ENCODE measurements at regions not wholly inside any gene's neighbourhood (a gene's known extent, or its start where the extent isn't known, plus 50 kb on each side); places are given as distances from the start of the nearest gene placed in this dataset.
A peak's percentile ranks its signal among the peaks of the same experiment; 100 is the strongest.

DNA sequence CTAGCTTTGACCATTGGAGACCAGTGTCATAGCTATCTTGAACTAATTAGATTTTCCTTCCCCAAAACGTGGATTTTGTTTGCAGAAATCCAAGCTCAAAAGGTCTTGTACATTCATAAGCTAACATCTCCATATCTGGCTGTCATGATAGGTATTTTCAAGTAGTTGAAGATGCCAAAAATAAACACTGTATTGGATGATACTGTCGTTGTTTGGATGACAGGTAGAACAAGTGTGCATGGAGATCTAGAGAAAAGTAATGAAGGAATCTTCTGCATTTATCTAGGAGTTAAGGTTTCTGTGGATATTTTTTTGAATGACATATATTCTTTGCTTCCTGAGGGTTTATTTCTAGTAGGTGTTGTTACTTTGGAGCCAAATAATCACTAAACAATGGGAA is 1696.1 kb downstream of the SI start:
- no peak overlapping the region for H3K9ac ChIP-seq (ENCODE audit: low read length)
- no peak overlapping the region for H3K4ac ChIP-seq (ENCODE audit: low read depth in 1 of 2, low read length in 2 of 2)
- no peak overlapping the region for H2BK120ac ChIP-seq (ENCODE audit: low read depth, low read length)
- no peak overlapping the region for H4K8ac ChIP-seq (ENCODE audit: low read length)
- H3K9me3 ChIP-seq (ENCODE audit: control insufficient read depth, low read length), result no peaks in the 10 kb centered on the region
- no peak overlapping the region for H2BK12ac ChIP-seq (ENCODE audit: low read length in 2 of 2)
- no peak overlapping the region for H3K18ac ChIP-seq (ENCODE audit: low read depth in 1 of 2, low read length in 2 of 2)
- no peak overlapping the region for H2AK5ac ChIP-seq (ENCODE audit: low read length, severe bottlenecking)
- no peak overlapping the region for H2BK5ac ChIP-seq (ENCODE audit: low read depth, low read length, poor library complexity, severe bottlenecking)
- no peaks in the 10 kb centered on the region for H3K36me3 ChIP-seq (ENCODE audit: control insufficient read depth in 1 of 2, insufficient read depth in 2 of 2, low read depth in 1 of 2, low read length in 2 of 2)
- H3K27ac ChIP-seq (ENCODE audit: low read length, poor library complexity, severe bottlenecking), result no peak overlapping the region
- H3K79me1 ChIP-seq (replicated peaks; ENCODE audit: low read length, poor library complexity, severe bottlenecking), result no peaks in the 10 kb centered on the region
- H2BK15ac ChIP-seq (ENCODE audit: low read depth, poor library complexity, severe bottlenecking), result no peak overlapping the region
- H4K91ac ChIP-seq (ENCODE audit: low read length), result no peak overlapping the region
- DNase-seq, result no peak
- H3K14ac ChIP-seq (ENCODE audit: low read length in 2 of 2), result no peak overlapping the region
- H3K23ac ChIP-seq (ENCODE audit: low read length in 2 of 2), result no peak overlapping the region
- no peaks in the 10 kb centered on the region for H3K27me3 ChIP-seq (ENCODE audit: control insufficient read depth in 1 of 2, insufficient read depth in 1 of 2, low read length in 2 of 2)
- no peak overlapping the region for H3K4me3 ChIP-seq (ENCODE audit: insufficient read depth in 1 of 2, low read depth in 1 of 2, low read length in 2 of 2)
- no peaks in the 10 kb centered on the region for H3K4me1 ChIP-seq (ENCODE audit: control insufficient read depth, insufficient read depth, low read depth, low read length)
- H3K4me2 ChIP-seq (ENCODE audit: low read length, poor library complexity, severe bottlenecking), result no peak overlapping the region
- no peak overlapping the region for H2AFZ ChIP-seq (ENCODE audit: low read depth, low read length)
- WGBS, result 70% methylated on average over 2 of the region's 2 CpGs

DNA sequence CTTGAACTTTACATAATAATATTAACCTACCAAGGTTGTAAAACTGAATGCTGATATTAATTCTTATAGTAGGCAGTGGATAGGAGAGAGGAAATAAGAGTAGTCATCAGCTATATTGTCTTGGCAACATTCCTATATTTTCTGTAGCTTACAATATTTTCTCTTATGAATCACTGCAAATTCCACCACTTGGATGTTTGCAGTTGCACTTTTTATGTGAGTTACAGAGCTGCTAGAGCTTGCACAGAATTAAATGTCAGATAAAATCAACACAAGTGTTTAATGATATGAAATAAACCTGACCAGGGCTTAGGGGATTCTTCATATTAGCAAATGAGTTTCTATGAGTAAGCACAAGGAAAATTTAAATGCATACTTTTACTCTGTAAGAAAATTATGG is 1710.1 kb downstream of the SI start:
- no peak overlapping the region for H3K4ac ChIP-seq (ENCODE audit: low read depth in 1 of 2, low read length in 2 of 2)
- H3K4me1 ChIP-seq (ENCODE audit: control insufficient read depth, insufficient read depth, low read depth, low read length), result no peaks in the 10 kb centered on the region
- no peak overlapping the region for H3K9ac ChIP-seq (ENCODE audit: low read length)
- no peak overlapping the region for H4K8ac ChIP-seq (ENCODE audit: low read length)
- peak; percentile 13 for DNase-seq
- no peak overlapping the region for H4K91ac ChIP-seq (ENCODE audit: low read length)
- H2AFZ ChIP-seq (ENCODE audit: low read depth, low read length), result no peak overlapping the region
- no peak overlapping the region for H3K23ac ChIP-seq (ENCODE audit: low read length in 2 of 2)
- H3K27me3 ChIP-seq (ENCODE audit: control insufficient read depth in 1 of 2, insufficient read depth in 1 of 2, low read length in 2 of 2), result no peaks in the 10 kb centered on the region
- H3K27ac ChIP-seq (ENCODE audit: low read length, poor library complexity, severe bottlenecking), result no peak overlapping the region
- H3K9me3 ChIP-seq (ENCODE audit: control insufficient read depth, low read length), result no peaks in the 10 kb centered on the region
- H3K4me3 ChIP-seq (ENCODE audit: insufficient read depth in 1 of 2, low read depth in 1 of 2, low read length in 2 of 2), result no peak overlapping the region
- no peak overlapping the region for H2BK5ac ChIP-seq (ENCODE audit: low read depth, low read length, poor library complexity, severe bottlenecking)
- no peaks in the 10 kb centered on the region for H3K79me1 ChIP-seq (replicated peaks; ENCODE audit: low read length, poor library complexity, severe bottlenecking)
- no peak overlapping the region for H2AK5ac ChIP-seq (ENCODE audit: low read length, severe bottlenecking)
- H3K36me3 ChIP-seq (ENCODE audit: control insufficient read depth in 1 of 2, insufficient read depth in 2 of 2, low read depth in 1 of 2, low read length in 2 of 2), result no peaks in the 10 kb centered on the region
- no peak overlapping the region for H3K14ac ChIP-seq (ENCODE audit: low read length in 2 of 2)
- no peak overlapping the region for H3K4me2 ChIP-seq (ENCODE audit: low read length, poor library complexity, severe bottlenecking)
- H2BK12ac ChIP-seq (ENCODE audit: low read length in 2 of 2), result no peak overlapping the region
- no peak overlapping the region for H2BK120ac ChIP-seq (ENCODE audit: low read depth, low read length)
- H3K18ac ChIP-seq (ENCODE audit: low read depth in 1 of 2, low read length in 2 of 2), result no peak overlapping the region
- H2BK15ac ChIP-seq (ENCODE audit: low read depth, poor library complexity, severe bottlenecking), result no peak overlapping the region

DNA sequence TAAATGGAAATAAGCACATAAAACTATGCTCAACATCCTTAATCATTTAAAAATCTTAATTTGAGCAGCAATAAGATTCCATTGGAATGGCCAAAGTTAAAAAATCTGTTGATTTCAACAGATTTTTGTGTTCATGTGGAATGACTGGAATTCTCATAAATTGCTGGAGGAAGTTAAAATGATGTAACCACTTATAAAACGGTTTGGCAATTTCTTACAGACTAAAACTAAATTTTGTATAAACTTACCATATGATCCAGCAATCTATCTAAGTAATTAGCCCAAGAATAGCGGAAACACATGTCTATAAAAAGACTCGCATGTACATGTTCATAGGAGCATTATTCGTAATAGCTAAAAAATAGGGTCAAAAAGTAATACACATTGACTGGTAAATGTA is 1713.6 kb downstream of the SI start:
- no peak for DNase-seq
- WGBS, result 100% methylated on average over 2 of the region's 4 CpGs
- no peak overlapping the region for H3K4me2 ChIP-seq (ENCODE audit: low read length, poor library complexity, severe bottlenecking)
- no peak overlapping the region for H3K14ac ChIP-seq (ENCODE audit: low read length in 2 of 2)
- no peak overlapping the region for H2AFZ ChIP-seq (ENCODE audit: low read depth, low read length)
- no peaks in the 10 kb centered on the region for H3K36me3 ChIP-seq (ENCODE audit: control insufficient read depth in 1 of 2, insufficient read depth in 2 of 2, low read depth in 1 of 2, low read length in 2 of 2)
- no peak overlapping the region for H3K9ac ChIP-seq (ENCODE audit: low read length)
- no peak overlapping the region for H3K23ac ChIP-seq (ENCODE audit: low read length in 2 of 2)
- no peaks in the 10 kb centered on the region for H3K27me3 ChIP-seq (ENCODE audit: control insufficient read depth in 1 of 2, insufficient read depth in 1 of 2, low read length in 2 of 2)
- no peak overlapping the region for H2BK120ac ChIP-seq (ENCODE audit: low read depth, low read length)
- H3K9me3 ChIP-seq (ENCODE audit: control insufficient read depth, low read length), result no peaks in the 10 kb centered on the region
- no peaks in the 10 kb centered on the region for H3K79me1 ChIP-seq (replicated peaks; ENCODE audit: low read length, poor library complexity, severe bottlenecking)
- no peaks in the 10 kb centered on the region for H3K4me1 ChIP-seq (ENCODE audit: control insufficient read depth, insufficient read depth, low read depth, low read length)
- no peak overlapping the region for H3K18ac ChIP-seq (ENCODE audit: low read depth in 1 of 2, low read length in 2 of 2)
- no peak overlapping the region for H4K8ac ChIP-seq (ENCODE audit: low read length)
- H3K27ac ChIP-seq (ENCODE audit: low read length, poor library complexity, severe bottlenecking), result no peak overlapping the region
- no peak overlapping the region for H4K91ac ChIP-seq (ENCODE audit: low read length)
- H2BK5ac ChIP-seq (ENCODE audit: low read depth, low read length, poor library complexity, severe bottlenecking), result no peak overlapping the region
- no peak overlapping the region for H3K4me3 ChIP-seq (ENCODE audit: insufficient read depth in 1 of 2, low read depth in 1 of 2, low read length in 2 of 2)
- no peak overlapping the region for H2AK5ac ChIP-seq (ENCODE audit: low read length, severe bottlenecking)
- no peak overlapping the region for H3K4ac ChIP-seq (ENCODE audit: low read depth in 1 of 2, low read length in 2 of 2)
- no peak overlapping the region for H2BK12ac ChIP-seq (ENCODE audit: low read length in 2 of 2)
- H2BK15ac ChIP-seq (ENCODE audit: low read depth, poor library complexity, severe bottlenecking), result no peak overlapping the region

DNA sequence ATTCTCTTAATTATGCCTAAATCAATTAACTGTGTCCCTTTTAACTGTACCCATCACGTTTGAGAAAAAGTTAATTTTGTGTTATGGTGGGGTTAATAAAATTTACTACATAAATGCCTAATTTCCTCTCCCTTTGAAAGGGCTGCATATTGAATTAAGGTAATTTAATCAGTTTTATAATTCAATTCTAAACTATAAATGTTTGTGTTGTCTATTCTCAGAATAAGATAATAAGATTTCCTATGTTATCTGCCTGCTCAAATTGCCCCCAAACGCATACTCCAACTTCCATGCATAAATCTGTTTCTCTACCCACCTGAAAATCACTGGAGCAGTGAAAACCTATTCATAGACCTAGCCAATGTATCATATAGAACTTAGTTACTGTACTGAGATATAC is 1716.1 kb downstream of the SI start:
- Histone ChIP-seq H4K8ac (ENCODE audit: low read length) (no peak overlapping the region), H3K4me3 (ENCODE audit: insufficient read depth in 1 of 2, low read depth in 1 of 2, low read length in 2 of 2) (no peak overlapping the region), H2BK12ac (ENCODE audit: low read length in 2 of 2) (no peak overlapping the region), H3K4me1 (ENCODE audit: control insufficient read depth, insufficient read depth, low read depth, low read length) (no peaks in the 10 kb centered on the region), H3K79me1 (replicated peaks; ENCODE audit: low read length, poor library complexity, severe bottlenecking) (no peaks in the 10 kb centered on the region), H3K27ac (ENCODE audit: low read length, poor library complexity, severe bottlenecking) (no peak overlapping the region), H3K4me2 (ENCODE audit: low read length, poor library complexity, severe bottlenecking) (no peak overlapping the region), H3K4ac (ENCODE audit: low read depth in 1 of 2, low read length in 2 of 2) (no peak overlapping the region), H3K27me3 (ENCODE audit: control insufficient read depth in 1 of 2, insufficient read depth in 1 of 2, low read length in 2 of 2) (no peaks in the 10 kb centered on the region), H3K18ac (ENCODE audit: low read depth in 1 of 2, low read length in 2 of 2) (no peak overlapping the region), H3K9ac (ENCODE audit: low read length) (no peak overlapping the region), H2AFZ (ENCODE audit: low read depth, low read length) (no peak overlapping the region), H3K36me3 (ENCODE audit: control insufficient read depth in 1 of 2, insufficient read depth in 2 of 2, low read depth in 1 of 2, low read length in 2 of 2) (no peaks in the 10 kb centered on the region), H3K9me3 (ENCODE audit: control insufficient read depth, low read length) (peaks cover 5% of the 10 kb centered on the region), H2BK15ac (ENCODE audit: low read depth, poor library complexity, severe bottlenecking) (no peak overlapping the region), H2BK120ac (ENCODE audit: low read depth, low read length) (no peak overlapping the region), H4K91ac (ENCODE audit: low read length) (no peak overlapping the region), H2AK5ac (ENCODE audit: low read length, severe bottlenecking) (no peak overlapping the region), H2BK5ac (ENCODE audit: low read depth, low read length, poor library complexity, severe bottlenecking) (no peak overlapping the region), H3K23ac (ENCODE audit: low read length in 2 of 2) (no peak overlapping the region), H3K14ac (ENCODE audit: low read length in 2 of 2) (no peak overlapping the region)
- no peak for DNase-seq
- WGBS, result no CpG with 5 or more reads among the region's 2 CpGs

All from mesenchymal stem cell (in vitro differentiated cells and primary cell).